HFFc6 (cell line): ENCODE measurements at regions not wholly inside any gene's neighbourhood (a gene's known extent, or its start where the extent isn't known, plus 50 kb on each side); places are given as distances from the start of the nearest gene placed in this dataset.

Experiments
- DNase-seq: peaks from one replicate; pipeline ENCODE4 v3.0.0-alpha.2; 2018
- H3K27ac Mint-ChIP-seq: 2 replicates; pipeline ENCODE4 v1.8.0; 2020; ENCODE audit warnings: mild to moderate bottlenecking, mixed read lengths
- H3K27me3 Mint-ChIP-seq: 2 replicates; pipeline ENCODE4 v1.8.0; 2021; ENCODE audit warnings: mild to moderate bottlenecking, moderate library complexity, mixed read lengths; ENCODE audit not compliant: insufficient read depth
- H3K36me3 Mint-ChIP-seq: 2 replicates; pipeline ENCODE4 v1.8.0; 2021; ENCODE audit warnings: low read depth, mixed read lengths
- H3K4me1 Mint-ChIP-seq: 2 replicates; pipeline ENCODE4 v1.8.0; 2020; ENCODE audit warnings: low read depth, mixed read lengths
- H3K4me3 Mint-ChIP-seq: 2 replicates; pipeline ENCODE4 v1.8.0; 2020; ENCODE audit warnings: mild to moderate bottlenecking, moderate library complexity, mixed read lengths
- H3K9me3 Mint-ChIP-seq: 2 replicates; pipeline ENCODE4 v1.8.0; 2020; ENCODE audit warnings: mild to moderate bottlenecking, mixed read lengths
- CTCF ChIP-seq: fragments of 200-600 bp; sonication (generic); IDR thresholded peaks from 2 replicates; pipeline ENCODE4 v1.5.0; 2021; ENCODE audit warnings: antibody characterized with exemption, mild to moderate bottlenecking

- no peak overlapping the region for H3K27ac Mint-ChIP-seq
- H3K4me3 Mint-ChIP-seq = no peak overlapping the region
- H3K9me3 Mint-ChIP-seq = peaks cover 42% of the 10 kb centered on the region
- no peak for DNase-seq
- TF ChIP-seq CTCF = no peak
- peaks cover 5% of the 10 kb centered on the region for H3K36me3 Mint-ChIP-seq
- H3K27me3 Mint-ChIP-seq = no peaks in the 10 kb centered on the region
- H3K4me1 Mint-ChIP-seq = no peaks in the 10 kb centered on the region
These were observed 152.3 kb upstream of the GPR26 start for GRCh38 chr10:123513870-123514269.

GRCh38 chr10:123514996-123515395 is 151.2 kb upstream of the GPR26 start:
- Mint-ChIP-seq H3K27me3 (no peaks in the 10 kb centered on the region), H3K36me3 (peaks cover 5% of the 10 kb centered on the region), H3K27ac (no peak overlapping the region), H3K9me3 (peaks cover 32% of the 10 kb centered on the region), H3K4me3 (no peak overlapping the region), H3K4me1 (no peaks in the 10 kb centered on the region)
- TF ChIP-seq CTCF = no peak
- no peak for DNase-seq

- Mint-ChIP-seq H3K9me3 (peaks cover 26% of the 10 kb centered on the region), H3K36me3 (peaks cover 5% of the 10 kb centered on the region), H3K27me3 (no peaks in the 10 kb centered on the region), H3K4me3 (no peak overlapping the region), H3K27ac (no peak overlapping the region), H3K4me1 (no peaks in the 10 kb centered on the region)
- no peak for TF ChIP-seq CTCF
- DNase-seq = no peak
These were observed 150.5 kb upstream of the GPR26 start for GRCh38 chr10:123515661-123516060.

GRCh38 chr10:123516291-123516690 is 149.9 kb upstream of the GPR26 start:
- no peaks in the 10 kb centered on the region for H3K27me3 Mint-ChIP-seq
- TF ChIP-seq CTCF = no peak
- no peak for DNase-seq
- no peaks in the 10 kb centered on the region for H3K4me1 Mint-ChIP-seq
- H3K36me3 Mint-ChIP-seq = peaks cover 5% of the 10 kb centered on the region
- H3K4me3 Mint-ChIP-seq = no peak overlapping the region
- H3K27ac Mint-ChIP-seq = no peak overlapping the region
- H3K9me3 Mint-ChIP-seq = peaks cover 22% of the 10 kb centered on the region

- TF ChIP-seq CTCF = no peak
- Mint-ChIP-seq H3K4me3 (no peak overlapping the region), H3K27me3 (no peaks in the 10 kb centered on the region)
These were observed 148.7 kb upstream of the GPR26 start for GRCh38 chr10:123517426-123517825.

GRCh38 chr10:123517901-123518300 is 148.3 kb upstream of the GPR26 start:
- Mint-ChIP-seq H3K36me3 (peaks cover 9% of the 10 kb centered on the region), H3K27me3 (no peaks in the 10 kb centered on the region), H3K4me1 (no peaks in the 10 kb centered on the region), H3K27ac (no peak overlapping the region), H3K9me3 (peaks cover 28% of the 10 kb centered on the region), H3K4me3 (no peak overlapping the region)
- TF ChIP-seq CTCF = no peak
- DNase-seq = no peak

More at GRCh38 chr10:123517426-123517825, 148.7 kb upstream of the GPR26 start:
- peaks cover 23% of the 10 kb centered on the region for H3K9me3 Mint-ChIP-seq
- no peak overlapping the region for H3K27ac Mint-ChIP-seq
- peaks cover 5% of the 10 kb centered on the region for H3K36me3 Mint-ChIP-seq
- DNase-seq = no peak
- H3K4me1 Mint-ChIP-seq = no peaks in the 10 kb centered on the region
